ENCODE measurements at regions not wholly inside any gene's neighbourhood (a gene's known extent, or its start where the extent isn't known, plus 50 kb on each side); places are given as distances from the start of the nearest gene placed in this dataset.

GRCh38 chr3:118573912-118574311, 460.7 kb downstream of the IGSF11 start (continued):
- TF ChIP-seq, protein P1, sequence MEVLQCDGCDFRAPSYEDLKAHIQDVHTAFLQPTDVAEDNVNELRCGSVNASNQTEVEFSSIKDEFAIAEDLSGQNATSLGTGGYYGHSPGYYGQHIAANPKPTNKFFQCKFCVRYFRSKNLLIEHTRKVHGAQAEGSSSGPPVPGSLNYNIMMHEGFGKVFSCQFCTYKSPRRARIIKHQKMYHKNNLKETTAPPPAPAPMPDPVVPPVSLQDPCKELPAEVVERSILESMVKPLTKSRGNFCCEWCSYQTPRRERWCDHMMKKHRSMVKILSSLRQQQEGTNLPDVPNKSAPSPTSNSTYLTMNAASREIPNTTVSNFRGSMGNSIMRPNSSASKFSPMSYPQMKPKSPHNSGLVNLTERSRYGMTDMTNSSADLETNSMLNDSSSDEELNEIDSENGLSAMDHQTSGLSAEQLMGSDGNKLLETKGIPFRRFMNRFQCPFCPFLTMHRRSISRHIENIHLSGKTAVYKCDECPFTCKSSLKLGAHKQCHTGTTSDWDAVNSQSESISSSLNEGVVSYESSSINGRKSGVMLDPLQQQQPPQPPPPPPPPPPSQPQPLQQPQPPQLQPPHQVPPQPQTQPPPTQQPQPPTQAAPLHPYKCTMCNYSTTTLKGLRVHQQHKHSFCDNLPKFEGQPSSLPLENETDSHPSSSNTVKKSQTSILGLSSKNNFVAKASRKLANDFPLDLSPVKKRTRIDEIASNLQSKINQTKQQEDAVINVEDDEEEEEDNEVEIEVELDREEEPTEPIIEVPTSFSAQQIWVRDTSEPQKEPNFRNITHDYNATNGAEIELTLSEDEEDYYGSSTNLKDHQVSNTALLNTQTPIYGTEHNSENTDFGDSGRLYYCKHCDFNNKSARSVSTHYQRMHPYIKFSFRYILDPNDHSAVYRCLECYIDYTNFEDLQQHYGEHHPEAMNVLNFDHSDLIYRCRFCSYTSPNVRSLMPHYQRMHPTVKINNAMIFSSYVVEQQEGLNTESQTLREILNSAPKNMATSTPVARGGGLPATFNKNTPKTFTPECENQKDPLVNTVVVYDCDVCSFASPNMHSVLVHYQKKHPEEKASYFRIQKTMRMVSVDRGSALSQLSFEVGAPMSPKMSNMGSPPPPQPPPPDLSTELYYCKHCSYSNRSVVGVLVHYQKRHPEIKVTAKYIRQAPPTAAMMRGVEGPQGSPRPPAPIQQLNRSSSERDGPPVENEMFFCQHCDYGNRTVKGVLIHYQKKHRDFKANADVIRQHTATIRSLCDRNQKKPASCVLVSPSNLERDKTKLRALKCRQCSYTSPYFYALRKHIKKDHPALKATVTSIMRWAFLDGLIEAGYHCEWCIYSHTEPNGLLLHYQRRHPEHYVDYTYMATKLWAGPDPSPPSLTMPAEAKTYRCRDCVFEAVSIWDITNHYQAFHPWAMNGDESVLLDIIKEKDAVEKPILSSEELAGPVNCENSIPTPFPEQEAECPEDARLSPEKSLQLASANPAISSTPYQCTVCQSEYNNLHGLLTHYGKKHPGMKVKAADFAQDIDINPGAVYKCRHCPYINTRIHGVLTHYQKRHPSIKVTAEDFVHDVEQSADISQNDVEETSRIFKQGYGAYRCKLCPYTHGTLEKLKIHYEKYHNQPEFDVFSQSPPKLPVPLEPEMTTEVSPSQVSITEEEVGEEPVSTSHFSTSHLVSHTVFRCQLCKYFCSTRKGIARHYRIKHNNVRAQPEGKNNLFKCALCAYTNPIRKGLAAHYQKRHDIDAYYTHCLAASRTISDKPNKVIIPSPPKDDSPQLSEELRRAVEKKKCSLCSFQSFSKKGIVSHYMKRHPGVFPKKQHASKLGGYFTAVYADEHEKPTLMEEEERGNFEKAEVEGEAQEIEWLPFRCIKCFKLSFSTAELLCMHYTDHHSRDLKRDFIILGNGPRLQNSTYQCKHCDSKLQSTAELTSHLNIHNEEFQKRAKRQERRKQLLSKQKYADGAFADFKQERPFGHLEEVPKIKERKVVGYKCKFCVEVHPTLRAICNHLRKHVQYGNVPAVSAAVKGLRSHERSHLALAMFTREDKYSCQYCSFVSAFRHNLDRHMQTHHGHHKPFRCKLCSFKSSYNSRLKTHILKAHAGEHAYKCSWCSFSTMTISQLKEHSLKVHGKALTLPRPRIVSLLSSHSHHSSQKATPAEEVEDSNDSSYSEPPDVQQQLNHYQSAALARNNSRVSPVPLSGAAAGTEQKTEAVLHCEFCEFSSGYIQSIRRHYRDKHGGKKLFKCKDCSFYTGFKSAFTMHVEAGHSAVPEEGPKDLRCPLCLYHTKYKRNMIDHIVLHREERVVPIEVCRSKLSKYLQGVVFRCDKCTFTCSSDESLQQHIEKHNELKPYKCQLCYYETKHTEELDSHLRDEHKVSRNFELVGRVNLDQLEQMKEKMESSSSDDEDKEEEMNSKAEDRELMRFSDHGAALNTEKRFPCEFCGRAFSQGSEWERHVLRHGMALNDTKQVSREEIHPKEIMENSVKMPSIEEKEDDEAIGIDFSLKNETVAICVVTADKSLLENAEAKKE (CRISPR knock-in tag; IDR thresholded peaks at IDR 0.05), result no peak
- TF ChIP-seq ZNF114 (CRISPR knock-in tag; IDR thresholded peaks at IDR 0.05) (no peak), STAT1 (IDR thresholded peaks at IDR 0.05; ENCODE audit: unreplicated experiment) (no peak), POLR2AphosphoS5 (IDR thresholded peaks at IDR 0.05; ENCODE audit: low read depth) (no peak), REST (IDR thresholded peaks at IDR 0.05; ENCODE audit: unreplicated experiment) (no peak)

All from GM23338 (cell line).